GM12878 (cell line): ENCODE measurements at regions not wholly inside any gene's neighbourhood (a gene's known extent, or its start where the extent isn't known, plus 50 kb on each side); places are given as distances from the start of the nearest gene placed in this dataset.

Source experiments
- BCLAF1 ChIP-seq: fragments of 450-650 bp; IDR thresholded peaks from 2 replicates; pipeline ENCODE4 v1.6.1; 2017; ENCODE audit warnings: antibody characterized with exemption, mild to moderate bottlenecking, moderate library complexity
- EED ChIP-seq: sonication (generic); IDR thresholded peaks from 2 replicates; pipeline ENCODE4 v1.6.1; 2016; ENCODE audit warnings: antibody characterized with exemption, low read depth
- EP300 ChIP-seq, 2 experiments: fragments of 150-350 bp in 1 of 2; IDR thresholded peaks; 2 replicates each; pipeline ENCODE4 v1.6.1; 2011 to 2012; ENCODE audit warnings: low read depth in 2 of 2, low read length in 2 of 2, borderline replicate concordance in 1 of 2, improper control_type of control experiment in 1 of 2, inconsistent platforms in 1 of 2; ENCODE audit not compliant: control insufficient read depth in 1 of 2
- KAT2A ChIP-seq: conservative IDR thresholded peaks from 2 replicates; pipeline ENCODE4 v1.6.1; 2011; ENCODE audit warnings: low read depth, low read length; ENCODE audit not compliant: control insufficient read depth
- RBBP5 ChIP-seq: fragments of 200-600 bp; sonication (generic); conservative IDR thresholded peaks from 2 replicates; pipeline ENCODE4 v1.6.1; 2016
- RFX5 ChIP-seq: IDR thresholded peaks from 2 replicates; pipeline ENCODE4 v1.6.1; 2011; ENCODE audit warnings: low read depth, low read length, improper control_type of control experiment
- SIN3A ChIP-seq: IDR thresholded peaks from 2 replicates; pipeline ENCODE4 v1.6.1; 2012; ENCODE audit warnings: low read depth, low read length, improper control_type of control experiment
- USF2 ChIP-seq: IDR thresholded peaks from 2 replicates; pipeline ENCODE4 v1.6.1; 2011; ENCODE audit warnings: low read depth, low read length, improper control_type of control experiment, borderline replicate concordance
- ZBED1 ChIP-seq: IDR thresholded peaks from 2 replicates; pipeline ENCODE4 v1.6.1; 2016; ENCODE audit warnings: borderline replicate concordance

- TF ChIP-seq EP300 (IDR thresholded peaks at IDR 0.05; ENCODE audit: borderline replicate concordance in 1 of 2, control insufficient read depth in 1 of 2, low read depth in 2 of 2, low read length in 2 of 2) (no peak), ZBED1 (no peak), RBBP5 (no peak), RFX5 (no peak), USF2 (no peak), EED (no peak), KAT2A (no peak), BCLAF1 (no peak), SIN3A (no peak)
Observed at GRCh38 chr15:72936691-72937679, 115.3 kb upstream of the NEO1 start (continued).
